Activated CD4-positive, alpha-beta memory T cell treated with anti-CD3 and anti-CD28 coated beads, Interleukin-2, amount 10 ng/mL, durations not matched to agents 7 days and 5 days (primary cell): ENCODE measurements at regions not wholly inside any gene's neighbourhood (a gene's known extent, or its start where the extent isn't known, plus 50 kb on each side); places are given as distances from the start of the nearest gene placed in this dataset.
"Not testable (repeated sequence)": the region's sequence is repeated elsewhere in the genome, so short reads cannot be mapped to it uniquely, and the experiment has no call there.

ENCODE experiments used
- CTCF ChIA-PET: fragments of 350-600 bp; sonication (Branson Sonifier 250); formaldehyde crosslinking; loops from one replicate; lab custom pipeline; 2021; ENCODE audit warnings: antibody characterized with exemption, inconsistent platforms; lab: Charles Lee
- POLR2A ChIA-PET: fragments of 350-600 bp; sonication (Branson Sonifier 250); formaldehyde crosslinking; loops from one replicate; lab custom pipeline; 2021; ENCODE audit warnings: antibody characterized with exemption; lab: Charles Lee
- DNase-seq: peaks from one replicate; pipeline ENCODE4 v3.0.0-alpha.2; 2020
- H3K27ac Mint-ChIP-seq: one replicate; pipeline ENCODE4 v1.8.0; 2021; ENCODE audit warnings: mild to moderate bottlenecking, mixed read lengths
- H3K27me3 Mint-ChIP-seq: one replicate; pipeline ENCODE4 v1.8.0; 2021; ENCODE audit warnings: mixed read lengths
- H3K36me3 Mint-ChIP-seq: one replicate; pipeline ENCODE4 v1.8.0; 2021; ENCODE audit warnings: low read depth, mixed read lengths
- H3K4me1 Mint-ChIP-seq: one replicate; pipeline ENCODE4 v1.8.0; 2021; ENCODE audit warnings: mixed read lengths
- H3K4me3 Mint-ChIP-seq: one replicate; pipeline ENCODE4 v1.8.0; 2021; ENCODE audit warnings: mild to moderate bottlenecking, mixed read lengths
- H3K9me3 Mint-ChIP-seq: one replicate; pipeline ENCODE4 v1.8.0; 2021; ENCODE audit warnings: mixed read lengths

GRCh38 chrX:116318672-116319071, 117.7 kb upstream of the SLC6A14 start:
- POLR2A ChIA-PET = no interaction called here
- Mint-ChIP-seq H3K27me3 (no peaks in the 10 kb centered on the region), H3K4me3 (no peak overlapping the region), H3K4me1 (no peaks in the 10 kb centered on the region), H3K36me3 (no peaks in the 10 kb centered on the region), H3K27ac (no peak overlapping the region), H3K9me3 (peaks cover 1% of the 10 kb centered on the region)
- CTCF ChIA-PET = no interaction called here
- DNase-seq = no peak

GRCh38 chrX:116321711-116322110, 114.7 kb upstream of the SLC6A14 start:
- no peak overlapping the region for H3K27ac Mint-ChIP-seq
- CTCF ChIA-PET = no interaction called here
- POLR2A ChIA-PET = no interaction called here
- H3K4me1 Mint-ChIP-seq = no peaks in the 10 kb centered on the region
- no peaks in the 10 kb centered on the region for H3K36me3 Mint-ChIP-seq
- no peaks in the 10 kb centered on the region for H3K27me3 Mint-ChIP-seq
- no peak overlapping the region for H3K4me3 Mint-ChIP-seq
- no peak for DNase-seq
- H3K9me3 Mint-ChIP-seq = peaks cover 3% of the 10 kb centered on the region

- H3K36me3 Mint-ChIP-seq, POLR2A ChIA-PET, H3K4me1 Mint-ChIP-seq, DNase-seq, H3K27ac Mint-ChIP-seq, H3K9me3 Mint-ChIP-seq, H3K4me3 Mint-ChIP-seq, CTCF ChIA-PET, H3K27me3 Mint-ChIP-seq: not testable (repeated sequence)
Measured at GRCh38 chrX:116332026-116332425, 104.4 kb upstream of the SLC6A14 start.

GRCh38 chrX:116334797-116335196, 101.6 kb upstream of the SLC6A14 start:
- POLR2A ChIA-PET, H3K4me1 Mint-ChIP-seq, H3K27me3 Mint-ChIP-seq, CTCF ChIA-PET, H3K27ac Mint-ChIP-seq, H3K4me3 Mint-ChIP-seq, H3K9me3 Mint-ChIP-seq, DNase-seq, H3K36me3 Mint-ChIP-seq: not testable (repeated sequence)

- CTCF ChIA-PET = no interaction called here
- peaks cover 4% of the 10 kb centered on the region for H3K9me3 Mint-ChIP-seq
- POLR2A ChIA-PET = no interaction called here
- no peaks in the 10 kb centered on the region for H3K27me3 Mint-ChIP-seq
- no peaks in the 10 kb centered on the region for H3K36me3 Mint-ChIP-seq
- no peak overlapping the region for H3K4me3 Mint-ChIP-seq
- no peak overlapping the region for H3K27ac Mint-ChIP-seq
- no peaks in the 10 kb centered on the region for H3K4me1 Mint-ChIP-seq
- no peak for DNase-seq
Measured at GRCh38 chrX:116339407-116339806, 97.0 kb upstream of the SLC6A14 start.

- Mint-ChIP-seq H3K9me3 (no peaks in the 10 kb centered on the region), H3K4me1 (no peaks in the 10 kb centered on the region), H3K27me3 (no peaks in the 10 kb centered on the region), H3K4me3 (no peak overlapping the region), H3K36me3 (no peaks in the 10 kb centered on the region), H3K27ac (no peak overlapping the region)
- POLR2A ChIA-PET = no interaction called here
- CTCF ChIA-PET = no interaction called here
- DNase-seq = no peak
Measured at GRCh38 chrX:116342903-116343302, 93.5 kb upstream of the SLC6A14 start.

DNA sequence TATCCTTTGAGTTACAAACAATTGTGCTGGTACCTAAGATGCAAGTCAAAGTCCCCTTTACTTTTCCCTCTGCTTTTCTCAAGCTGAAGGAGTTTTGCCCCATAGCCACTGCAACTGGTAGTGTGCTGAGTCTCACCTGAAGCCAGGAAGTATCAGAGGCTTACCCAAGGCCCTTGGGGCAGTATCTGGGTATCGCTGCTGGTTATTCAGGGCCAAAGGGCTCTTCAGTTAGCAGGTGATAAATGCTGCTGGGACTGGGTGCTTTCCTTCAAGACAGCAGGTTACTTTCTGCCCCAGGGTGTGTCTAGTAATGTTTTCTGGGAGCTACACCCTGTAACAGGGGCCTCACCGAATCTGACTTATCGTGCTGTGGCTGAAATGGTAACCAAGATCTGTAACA, 90.4 kb upstream of the SLC6A14 start:
- no peak for DNase-seq
- Mint-ChIP-seq H3K27ac (no peak overlapping the region), H3K9me3 (no peaks in the 10 kb centered on the region), H3K4me3 (no peak overlapping the region), H3K27me3 (no peaks in the 10 kb centered on the region), H3K36me3 (no peaks in the 10 kb centered on the region), H3K4me1 (no peaks in the 10 kb centered on the region)
- ChIA-PET POLR2A (no interaction called here), CTCF (no interaction called here)

- POLR2A ChIA-PET = no interaction called here
- no peak overlapping the region for H3K4me3 Mint-ChIP-seq
- DNase-seq = no peak
- H3K36me3 Mint-ChIP-seq = no peaks in the 10 kb centered on the region
- no peak overlapping the region for H3K27ac Mint-ChIP-seq
- H3K27me3 Mint-ChIP-seq = no peaks in the 10 kb centered on the region
- no peaks in the 10 kb centered on the region for H3K9me3 Mint-ChIP-seq
- H3K4me1 Mint-ChIP-seq = no peaks in the 10 kb centered on the region
- CTCF ChIA-PET = no interaction called here
Measured at GRCh38 chrX:116357329-116357728, 79.1 kb upstream of the SLC6A14 start.

DNA sequence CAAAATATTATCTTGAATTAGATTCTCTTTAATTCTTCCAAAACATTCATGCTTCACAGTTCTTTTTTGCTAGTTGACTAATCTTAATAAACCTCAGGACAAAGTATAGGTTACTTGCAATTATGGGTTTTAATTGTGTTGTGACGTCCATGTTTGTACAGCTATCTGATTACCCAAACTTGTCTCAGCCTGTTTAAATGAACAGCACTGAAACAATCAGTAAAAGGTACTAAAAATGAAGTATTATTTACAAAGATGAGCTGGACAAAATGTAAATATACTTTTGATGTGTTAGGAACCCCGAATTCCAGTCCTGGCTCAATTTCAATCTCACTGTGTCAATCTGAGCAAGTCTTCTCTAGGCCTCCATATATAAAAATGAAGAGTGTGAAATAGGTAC, 57.4 kb upstream of the SLC6A14 start:
- no peak overlapping the region for H3K4me3 Mint-ChIP-seq
- H3K9me3 Mint-ChIP-seq = no peaks in the 10 kb centered on the region
- no peak for DNase-seq
- CTCF ChIA-PET = no interaction called here
- no peaks in the 10 kb centered on the region for H3K27me3 Mint-ChIP-seq
- POLR2A ChIA-PET = no interaction called here
- H3K4me1 Mint-ChIP-seq = no peaks in the 10 kb centered on the region
- no peak overlapping the region for H3K27ac Mint-ChIP-seq
- H3K36me3 Mint-ChIP-seq = no peaks in the 10 kb centered on the region

GRCh38 chrX:116379854-116380253, 56.6 kb upstream of the SLC6A14 start:
- no peaks in the 10 kb centered on the region for H3K36me3 Mint-ChIP-seq
- H3K27me3 Mint-ChIP-seq = no peaks in the 10 kb centered on the region
- no peaks in the 10 kb centered on the region for H3K4me1 Mint-ChIP-seq
- ChIA-PET CTCF (no interaction called here), POLR2A (no interaction called here)
- no peaks in the 10 kb centered on the region for H3K9me3 Mint-ChIP-seq
- no peak for DNase-seq
- no peak overlapping the region for H3K4me3 Mint-ChIP-seq
- H3K27ac Mint-ChIP-seq = no peak overlapping the region

DNA sequence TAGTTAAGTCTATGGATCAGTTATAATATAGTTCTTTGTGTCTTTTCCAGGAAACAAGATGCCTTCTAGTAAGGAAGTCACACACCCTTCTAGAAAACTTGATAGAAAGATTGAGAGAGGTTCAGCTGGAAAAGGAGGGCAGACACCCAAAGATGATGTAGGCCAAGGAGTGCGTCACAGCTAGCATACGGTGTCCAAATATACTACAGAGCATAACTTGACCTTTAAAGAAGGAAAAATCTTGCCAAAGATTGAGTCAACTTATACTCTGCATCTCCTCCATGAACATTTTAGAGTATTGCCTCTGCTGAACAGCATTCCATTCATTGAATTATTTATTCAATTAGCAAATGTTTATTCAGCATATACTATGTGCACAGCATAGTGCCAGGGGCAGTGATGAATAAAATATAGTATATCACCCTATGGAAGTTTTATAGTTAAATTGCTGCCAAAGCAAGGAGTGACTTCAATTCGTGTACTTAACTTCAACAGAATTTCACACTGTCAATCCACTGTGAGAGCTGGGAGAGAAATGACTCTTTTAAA, 51.9 kb upstream of the SLC6A14 start:
- no peak overlapping the region for H3K4me3 Mint-ChIP-seq
- H3K27me3 Mint-ChIP-seq = no peaks in the 10 kb centered on the region
- H3K9me3 Mint-ChIP-seq = no peaks in the 10 kb centered on the region
- DNase-seq = no peak
- no peaks in the 10 kb centered on the region for H3K36me3 Mint-ChIP-seq
- no peak overlapping the region for H3K27ac Mint-ChIP-seq
- CTCF ChIA-PET = no interaction called here
- POLR2A ChIA-PET = no interaction called here
- H3K4me1 Mint-ChIP-seq = no peaks in the 10 kb centered on the region
